NCI-H2081 treated with DMSO at 0.1 percent for 48 hours (cell line): ENCODE measurements at regions not wholly inside any gene's neighbourhood (a gene's known extent, or its start where the extent isn't known, plus 50 kb on each side); places are given as distances from the start of the nearest gene placed in this dataset.
"Not testable (repeated sequence)": the region's sequence is repeated elsewhere in the genome, so short reads cannot be mapped to it uniquely, and the experiment has no call there.

ENCODE experiments used
- DNase-seq: peaks from one replicate; lab custom pipeline; 2025; lab: John Stamatoyannopoulos, UW

GRCh38 chr6:106884576-106884975, 90.0 kb downstream of the CD24 start:
- no peak for DNase-seq

GRCh38 chr6:106883808-106884262, 90.7 kb downstream of the CD24 start:
- DNase-seq, result no peak

GRCh38 chr6:106882601-106883518, 91.7 kb downstream of the CD24 start:
- no peak for DNase-seq

- DNase-seq, result no peak
Measured at GRCh38 chr6:106882138-106882537, 92.4 kb downstream of the CD24 start.

GRCh38 chr6:106880952-106881351, 93.6 kb downstream of the CD24 start:
- no peak for DNase-seq

GRCh38 chr6:106875782-106876321, 98.7 kb downstream of the CD24 start:
- DNase-seq, result no peak

- no peak for DNase-seq
Measured at GRCh38 chr6:106874481-106874880, 100.0 kb downstream of the CD24 start.

GRCh38 chr6:106872049-106872448, 102.5 kb downstream of the CD24 start:
- no peak for DNase-seq

- DNase-seq, result no peak
Measured at GRCh38 chr6:106870824-106871717, 103.5 kb downstream of the CD24 start.

GRCh38 chr6:106870069-106870468, 104.5 kb downstream of the CD24 start:
- DNase-seq, result no peak

GRCh38 chr6:106869203-106869602, 105.3 kb downstream of the CD24 start:
- no peak for DNase-seq

GRCh38 chr6:106866875-106867658, 107.5 kb downstream of the CD24 start:
- DNase-seq, result no peak

- no peak for DNase-seq
Measured at GRCh38 chr6:106862858-106863257, 111.7 kb downstream of the CD24 start.

GRCh38 chr6:106860940-106861339, 113.6 kb downstream of the CD24 start:
- no peak for DNase-seq

- no peak for DNase-seq
Measured at GRCh38 chr6:106858653-106859092, 115.9 kb downstream of the CD24 start.

- no peak for DNase-seq
Measured at GRCh38 chr6:106857771-106858652, 116.5 kb downstream of the CD24 start.

GRCh38 chr6:106857310-106857709, 117.2 kb downstream of the CD24 start:
- not testable (repeated sequence) for DNase-seq

- DNase-seq, result no peak
Measured at GRCh38 chr6:106856227-106856874, 118.2 kb downstream of the CD24 start.

GRCh38 chr6:106855117-106855516, 119.4 kb downstream of the CD24 start:
- DNase-seq, result no peak
